ENCODE measurements at regions not wholly inside any gene's neighbourhood (a gene's known extent, or its start where the extent isn't known, plus 50 kb on each side); places are given as distances from the start of the nearest gene placed in this dataset.
"Not testable (repeated sequence)": the region's sequence is repeated elsewhere in the genome, so short reads cannot be mapped to it uniquely, and the experiment has no call there.

- DNase-seq: no peak
Measured at GRCh38 chr2:176575237-176575744, 306.0 kb downstream of the MTX2 start.

- no peak for DNase-seq
Measured at GRCh38 chr2:176577054-176577453, 307.8 kb downstream of the MTX2 start.

- DNase-seq: not testable (repeated sequence)
Measured at GRCh38 chr2:176578292-176578691, 309.1 kb downstream of the MTX2 start.

- DNase-seq: no peak
Measured at GRCh38 chr2:176579608-176580007, 310.4 kb downstream of the MTX2 start.

GRCh38 chr2:176581557-176582165 lies 312.4 kb downstream of the MTX2 start:
- DNase-seq: no peak

GRCh38 chr2:176582176-176582575 lies 312.9 kb downstream of the MTX2 start:
- no peak for DNase-seq

- DNase-seq: peak; percentile 91
Measured at GRCh38 chr2:176582990-176583481, 313.8 kb downstream of the MTX2 start.

- DNase-seq: peak; percentile 53
Measured at GRCh38 chr2:176583607-176584006, 314.4 kb downstream of the MTX2 start.

- DNase-seq: peak; percentile 52
Measured at GRCh38 chr2:176584333-176584732, 315.1 kb downstream of the MTX2 start.

- DNase-seq: no peak
Measured at GRCh38 chr2:176585291-176585690, 316.0 kb downstream of the MTX2 start.

- no peak for DNase-seq
Measured at GRCh38 chr2:176585791-176586190, 316.5 kb downstream of the MTX2 start.

- no peak for DNase-seq
Measured at GRCh38 chr2:176589287-176589686, 320.0 kb downstream of the MTX2 start.

GRCh38 chr2:176589825-176590440 lies 320.7 kb downstream of the MTX2 start:
- DNase-seq: no peak

GRCh38 chr2:176592216-176592615 lies 323.0 kb downstream of the MTX2 start:
- DNase-seq: no peak

- no peak for DNase-seq
Measured at GRCh38 chr2:176595986-176596385, 326.7 kb downstream of the MTX2 start.

GRCh38 chr2:176597916-176598315 lies 328.7 kb downstream of the MTX2 start:
- no peak for DNase-seq

- DNase-seq: no peak
Measured at GRCh38 chr2:176598351-176598750, 329.1 kb downstream of the MTX2 start.

GRCh38 chr2:176599796-176600485 lies 330.7 kb downstream of the MTX2 start:
- no peak for DNase-seq

- no peak for DNase-seq
Measured at GRCh38 chr2:176601066-176601465, 331.8 kb downstream of the MTX2 start.

GRCh38 chr2:176612036-176612435 lies 342.8 kb downstream of the MTX2 start:
- DNase-seq: no peak

GRCh38 chr2:176612736-176613135 lies 343.5 kb downstream of the MTX2 start:
- DNase-seq: peak; percentile 61

GRCh38 chr2:176613323-176613987 lies 344.2 kb downstream of the MTX2 start:
- DNase-seq: peak; percentile 39

GRCh38 chr2:176614049-176614448 lies 344.8 kb downstream of the MTX2 start:
- DNase-seq: no peak
